ENCODE measurements at regions not wholly inside any gene's neighbourhood (a gene's known extent, or its start where the extent isn't known, plus 50 kb on each side); places are given as distances from the start of the nearest gene placed in this dataset.
"Not testable (repeated sequence)": the region's sequence is repeated elsewhere in the genome, so short reads cannot be mapped to it uniquely, and the experiment has no call there.

DNA sequence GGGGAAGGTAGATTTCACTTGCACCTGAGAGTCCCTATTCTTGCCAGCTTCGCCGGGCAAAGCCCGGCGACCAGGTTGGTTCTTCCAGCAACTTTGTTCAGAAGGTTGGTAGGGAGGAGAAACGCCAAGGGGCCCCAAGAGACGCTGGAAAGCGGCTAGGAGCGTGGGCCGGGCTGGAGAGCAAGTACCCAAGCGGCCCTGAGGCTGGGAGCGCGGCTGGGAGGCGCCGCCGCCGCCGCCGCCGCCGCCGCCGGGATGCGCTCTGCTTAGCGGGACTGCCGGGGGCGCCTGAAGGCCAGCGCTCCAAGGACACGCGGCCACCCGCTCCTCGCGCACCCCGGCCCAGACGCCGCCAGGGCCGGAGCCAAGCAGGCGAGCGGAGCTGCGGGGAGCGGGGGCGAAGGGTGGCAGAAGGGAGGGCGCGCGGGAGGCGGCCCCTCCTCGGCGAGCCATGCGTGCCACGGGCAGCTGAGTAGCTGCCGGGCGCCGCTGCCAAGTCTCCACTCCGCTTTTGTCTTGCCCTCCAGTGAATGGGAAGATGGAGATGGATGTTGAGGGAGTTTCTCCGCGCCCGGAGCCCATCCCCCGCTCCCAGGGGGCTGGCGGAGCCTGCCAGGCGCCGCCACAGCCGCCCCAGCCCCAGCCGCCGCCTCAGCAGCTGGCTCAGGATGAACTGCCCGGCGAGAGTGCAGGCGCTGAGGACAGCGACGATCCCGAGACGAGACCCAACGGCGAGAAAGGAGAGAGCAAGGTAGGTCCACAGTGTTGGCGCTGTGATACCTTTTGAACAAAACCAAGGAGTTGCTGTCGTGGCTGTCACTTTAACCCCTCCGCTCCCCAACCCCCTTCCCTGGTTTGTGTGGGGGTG is 227.4 kb upstream of the AZI2 start:
- no peak for DNase-seq (ENCODE audit: low read depth in 2 of 2)

GRCh38 chr3:28576614-28577200 is 228.1 kb upstream of the AZI2 start:
- DNase-seq (ENCODE audit: low read depth in 2 of 2), result no peak

DNA sequence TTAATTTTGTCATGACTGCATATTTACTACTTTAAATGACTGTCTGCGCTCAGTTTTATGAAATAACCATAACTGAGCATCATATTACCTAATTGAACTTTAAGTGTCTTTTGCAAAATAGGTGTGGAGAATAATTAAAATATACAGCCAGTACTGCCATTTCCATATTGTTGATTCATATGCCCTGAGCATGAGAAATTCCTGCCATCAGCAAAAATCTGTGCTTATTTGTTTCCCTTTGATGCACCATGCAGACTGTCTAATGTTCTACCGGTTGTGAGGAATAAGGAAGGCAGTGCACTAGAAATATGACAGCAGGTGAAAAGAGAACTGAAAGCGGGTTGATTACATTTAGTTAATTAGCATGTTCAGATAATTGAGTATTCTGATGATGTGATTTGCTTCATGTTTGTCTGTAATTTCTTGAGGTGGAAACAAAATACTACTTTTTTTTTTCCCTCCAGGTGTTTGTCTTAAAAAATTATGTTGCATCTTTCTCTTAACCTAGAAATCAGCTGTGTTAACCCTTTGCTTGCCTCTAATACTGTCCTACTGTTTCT is 229.4 kb upstream of the AZI2 start:
- no peak for DNase-seq (ENCODE audit: low read depth in 2 of 2)

- DNase-seq (ENCODE audit: low read depth in 2 of 2), result no peak
Observed at GRCh38 chr3:28586325-28586724, 237.7 kb upstream of the AZI2 start.

DNA sequence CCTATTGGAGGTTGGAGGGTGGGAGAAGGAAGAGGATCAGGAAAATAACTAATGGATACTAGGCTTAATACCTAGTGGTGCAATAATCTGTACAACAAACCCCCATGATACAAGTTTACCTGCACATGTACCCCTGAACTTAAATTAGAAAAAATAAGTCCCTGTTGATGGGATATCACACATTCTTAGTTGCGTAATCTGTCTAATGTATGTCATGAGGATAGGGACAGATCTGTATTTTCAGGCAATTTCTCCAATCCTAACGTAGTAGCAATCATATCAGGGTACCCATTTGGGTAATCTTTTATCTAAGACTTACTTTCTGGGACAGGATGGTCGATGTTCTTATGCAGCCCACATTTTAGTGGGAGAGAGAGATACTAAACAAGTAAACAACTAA is 239.1 kb upstream of the AZI2 start:
- no peak for DNase-seq (ENCODE audit: low read depth in 2 of 2)

- no peak for DNase-seq (ENCODE audit: low read depth in 2 of 2)
Observed at GRCh38 chr3:28590216-28590615, 241.6 kb upstream of the AZI2 start.

- DNase-seq (ENCODE audit: low read depth in 2 of 2), result no peak
Observed at GRCh38 chr3:28590860-28591259, 242.2 kb upstream of the AZI2 start.

- no peak for DNase-seq (ENCODE audit: low read depth in 2 of 2)
Observed at GRCh38 chr3:28595372-28595771, 246.7 kb upstream of the AZI2 start.

DNA sequence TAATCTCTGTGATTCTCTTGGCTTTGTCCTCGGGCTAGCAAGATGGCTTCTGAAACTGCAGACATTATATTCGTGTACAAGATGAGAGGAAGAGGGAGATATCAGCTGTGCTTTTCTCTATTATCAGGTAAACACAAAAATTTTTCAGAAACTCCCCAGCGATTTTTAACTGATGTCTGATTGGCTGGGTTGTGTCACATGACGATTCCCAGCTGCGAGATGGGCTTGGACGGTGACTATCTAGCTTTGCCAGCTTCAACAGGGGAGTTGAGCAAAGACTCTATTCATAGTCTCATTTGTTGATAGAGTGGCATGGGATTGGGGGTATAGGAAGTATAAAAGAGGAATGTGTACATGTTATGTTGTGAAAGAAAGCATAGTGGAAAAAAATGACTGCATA is 248.8 kb upstream of the AZI2 start:
- DNase-seq (ENCODE audit: low read depth in 2 of 2), result no peak

DNA sequence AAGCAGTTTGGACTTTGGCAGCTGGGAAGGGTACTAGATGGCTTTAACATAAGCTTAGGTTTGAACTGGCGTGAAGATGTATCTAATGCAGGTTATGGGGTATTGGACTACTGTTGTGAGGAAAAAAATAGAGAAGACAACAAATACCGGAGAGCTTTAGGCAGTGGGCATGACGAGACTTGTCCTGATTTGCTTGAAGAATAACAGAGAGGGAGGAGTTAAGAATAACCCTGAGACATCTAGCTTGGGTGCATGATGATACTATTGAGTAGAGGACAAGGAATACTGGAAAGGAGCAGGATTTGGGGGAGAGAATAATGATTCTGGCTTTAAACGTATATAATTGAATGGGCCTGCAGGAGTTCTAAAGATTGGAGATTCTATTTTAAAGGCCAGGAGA is 249.5 kb upstream of the AZI2 start:
- no peak for DNase-seq (ENCODE audit: low read depth in 2 of 2)

GRCh38 chr3:28601291-28601690 is 252.7 kb upstream of the AZI2 start:
- DNase-seq (ENCODE audit: low read depth in 2 of 2), result no peak

DNA sequence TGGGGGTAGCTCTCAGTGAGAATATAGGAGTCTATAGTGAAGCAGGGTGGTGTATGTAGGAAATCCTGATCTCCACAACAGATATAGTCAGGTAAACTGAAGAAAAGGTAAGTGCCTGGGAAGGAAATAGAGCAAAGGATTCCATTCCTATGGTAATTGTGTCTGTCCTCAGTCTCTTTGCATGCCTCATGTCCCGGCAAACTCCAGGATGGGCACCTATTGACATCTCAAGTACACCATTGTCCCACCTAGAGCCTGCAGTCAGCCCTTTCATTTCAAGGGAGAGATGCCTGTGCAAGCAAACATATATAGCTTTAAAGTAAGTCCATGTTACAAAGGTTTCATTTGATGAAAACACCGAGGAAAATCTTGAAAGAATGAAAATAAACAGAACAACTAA is 257.7 kb upstream of the AZI2 start:
- DNase-seq (ENCODE audit: low read depth in 2 of 2), result no peak

DNA sequence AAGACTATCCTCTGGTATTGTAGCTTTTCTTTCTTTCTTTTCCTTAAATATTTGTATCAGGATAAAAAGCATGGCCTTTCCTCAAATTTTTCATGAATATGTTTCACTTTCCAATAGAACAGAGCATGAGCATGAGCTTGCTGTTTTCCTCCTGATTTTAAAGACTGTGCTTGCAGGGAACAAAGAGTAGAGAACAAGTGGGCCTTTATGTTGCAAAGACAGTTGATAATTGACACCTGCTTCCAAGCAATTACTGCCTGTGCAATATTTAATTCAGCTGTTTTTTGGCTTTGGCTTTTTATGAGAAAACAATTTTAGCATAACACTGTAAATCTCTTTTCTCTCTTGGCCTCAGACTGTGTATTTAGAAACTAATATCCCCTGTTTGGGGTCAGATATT is 263.6 kb upstream of the AZI2 start:
- no peak for DNase-seq (ENCODE audit: low read depth in 2 of 2)

- no peak for DNase-seq (ENCODE audit: low read depth in 2 of 2)
Observed at GRCh38 chr3:28613511-28614106, 265.0 kb upstream of the AZI2 start.

GRCh38 chr3:28615071-28615470 is 266.4 kb upstream of the AZI2 start:
- no peak for DNase-seq (ENCODE audit: low read depth in 2 of 2)

DNA sequence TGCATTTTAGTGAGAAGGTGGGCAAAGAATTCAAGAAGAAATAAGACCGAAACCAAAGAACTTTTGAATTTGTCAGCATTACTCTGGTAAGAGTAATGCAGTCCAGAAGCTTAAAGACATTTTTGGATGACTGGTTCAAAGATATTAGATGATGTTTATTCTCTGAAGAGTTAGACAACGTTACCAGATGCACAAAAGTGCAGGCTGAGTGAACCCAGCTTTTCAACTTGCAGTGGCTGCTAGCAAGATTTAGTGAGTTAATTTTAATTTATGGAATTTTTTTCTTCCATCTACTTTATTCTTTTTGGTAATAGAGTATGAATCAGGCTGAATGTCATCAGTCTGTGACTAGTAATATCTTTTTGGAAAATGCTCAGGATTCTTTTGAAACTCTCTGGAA is 267.3 kb upstream of the AZI2 start:
- no peak for DNase-seq (ENCODE audit: low read depth in 2 of 2)

DNA sequence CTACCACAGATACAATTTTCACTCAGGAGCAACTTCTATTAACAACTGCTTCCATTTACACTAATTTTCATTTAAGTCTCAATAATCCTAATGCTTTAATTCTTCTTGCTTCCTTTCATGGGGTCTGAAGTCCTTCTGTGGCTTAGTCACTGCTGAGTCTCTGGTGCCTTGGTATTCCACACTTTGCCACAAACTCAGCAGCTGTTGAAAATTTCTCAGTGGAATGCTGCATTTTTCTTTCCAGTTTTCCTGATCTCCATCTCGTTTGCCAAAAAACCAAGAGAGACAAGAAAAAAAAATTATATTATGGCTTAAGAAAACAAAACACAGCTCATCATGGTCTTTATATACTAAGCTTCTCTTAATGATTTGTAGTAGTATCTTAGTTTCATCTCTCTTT is 269.2 kb upstream of the AZI2 start:
- no peak for DNase-seq (ENCODE audit: low read depth in 2 of 2)

- no peak for DNase-seq (ENCODE audit: low read depth in 2 of 2)
Observed at GRCh38 chr3:28623106-28623505, 274.5 kb upstream of the AZI2 start.

DNA sequence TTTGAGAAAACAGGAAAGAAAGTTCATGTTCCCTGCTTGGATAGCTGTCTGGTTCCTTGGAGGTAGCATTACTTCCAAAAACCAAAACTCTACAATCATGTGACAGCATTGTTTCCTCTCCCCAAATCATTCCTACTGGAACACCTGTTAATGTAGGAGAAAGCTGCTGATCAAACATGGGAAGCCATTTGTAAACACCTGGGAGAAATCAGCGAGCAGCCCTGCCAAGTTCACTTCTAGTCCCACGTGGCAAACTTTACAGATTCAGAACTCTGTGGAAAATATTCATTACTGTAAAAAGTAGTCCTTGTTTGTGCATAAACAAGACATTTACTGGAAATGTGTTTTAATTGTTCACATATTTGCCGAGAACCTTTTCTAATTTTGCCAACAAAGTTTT is 275.5 kb upstream of the AZI2 start:
- DNase-seq (ENCODE audit: low read depth in 2 of 2), result no peak

- not testable (repeated sequence) for DNase-seq (ENCODE audit: low read depth in 2 of 2)
Observed at GRCh38 chr3:28627843-28628242, 279.2 kb upstream of the AZI2 start.

DNA sequence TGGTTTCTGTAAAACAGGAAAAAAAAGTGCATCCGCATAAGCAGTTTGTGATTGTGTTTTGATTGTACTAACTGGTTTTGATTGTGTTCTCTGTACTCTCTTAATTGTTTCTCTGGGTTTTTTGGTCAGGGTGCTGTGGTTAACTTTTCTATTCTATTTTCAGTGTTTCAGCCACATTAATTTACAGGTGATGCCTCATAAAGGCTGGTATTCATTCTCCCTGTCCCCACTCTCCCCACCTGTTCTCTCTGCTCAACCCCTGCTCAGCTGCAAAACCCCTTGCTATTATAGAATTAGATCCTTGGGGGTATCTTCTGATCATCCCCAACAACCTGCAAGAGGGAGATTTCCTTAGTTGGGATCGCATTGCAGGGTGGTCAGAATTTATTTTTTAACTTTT is 285.4 kb upstream of the AZI2 start:
- DNase-seq (ENCODE audit: low read depth in 2 of 2), result no peak

DNA sequence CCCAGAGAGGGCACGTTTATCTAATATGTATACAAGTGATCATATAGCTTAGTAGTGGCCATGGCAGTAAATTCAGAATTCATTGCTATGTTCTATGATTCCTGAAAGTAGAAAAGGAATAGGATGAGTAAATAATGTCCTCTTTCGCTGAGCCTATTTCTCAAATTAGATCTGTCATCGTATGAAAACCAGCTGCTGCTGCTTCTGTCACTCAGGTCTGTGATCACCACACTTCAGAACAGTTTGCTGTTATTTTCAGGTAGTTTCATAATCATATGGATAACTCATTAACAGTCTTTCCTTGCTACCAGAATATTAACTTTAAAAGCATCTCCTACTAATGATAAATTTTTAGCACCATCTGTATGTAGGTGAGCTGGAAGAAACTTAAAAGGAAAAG is 289.1 kb upstream of the AZI2 start:
- DNase-seq (ENCODE audit: low read depth in 2 of 2), result no peak

GRCh38 chr3:28645149-28645548 is 296.5 kb upstream of the AZI2 start:
- DNase-seq (ENCODE audit: low read depth in 2 of 2), result no peak
